Right atrium auricular region (tissue), 2 donors: ENCODE measurements at regions not wholly inside any gene's neighbourhood (a gene's known extent, or its start where the extent isn't known, plus 50 kb on each side); places are given as distances from the start of the nearest gene placed in this dataset.
A peak's percentile ranks its signal among the peaks of the same experiment; 100 is the strongest.

ENCODE experiments used
- DNase-seq: peaks from one replicate; pipeline ENCODE4 v3.0.0-alpha.2; 2019; ENCODE audit warnings: low spot score
- H3K27ac ChIP-seq, 2 donors: fragments of 200-600 bp; sonication (generic); 1 replicate in 1 of 2; 2 replicates in 1 of 2; pipeline ENCODE4 v1.5.1; 2016 to 2019
- H3K27me3 ChIP-seq, 2 donors: fragments of 200-600 bp; sonication (generic); one replicate each; pipeline versions ENCODE4 v1.5.1 to v1.6.0; 2017 to 2019
- H3K36me3 ChIP-seq: fragments of 200-600 bp; sonication (generic); one replicate; pipeline ENCODE4 v1.5.1; 2016
- H3K4me1 ChIP-seq, 2 donors: fragments of 200-600 bp; sonication (generic); one replicate each; pipeline versions ENCODE4 v1.5.1 to v1.6.0; 2017 to 2019
- H3K4me3 ChIP-seq, 2 donors: fragments of 200-600 bp; sonication (generic); 1 replicate in 1 of 2; 2 replicates in 1 of 2; pipeline ENCODE4 v1.5.1; 2017 to 2019; ENCODE audit warnings: mild to moderate bottlenecking in 1 of 2, moderate library complexity in 1 of 2
- H3K9me3 ChIP-seq, 2 donors: fragments of 200-600 bp; sonication (generic); one replicate each; pipeline ENCODE4 v1.5.1; 2019
- CTCF ChIP-seq, 2 donors: fragments of 200-600 bp; sonication (generic); IDR thresholded peaks; one replicate each; pipeline ENCODE4 v1.5.1; 2019; ENCODE audit warnings: antibody characterized with exemption in 2 of 2

GRCh38 chr20:8079976-8080375 is 52.1 kb upstream of the PLCB1 start:
- Histone ChIP-seq H3K36me3 (no peaks in the 10 kb centered on the region), H3K27me3 (no peaks in the 10 kb centered on the region), H3K4me1 (peaks cover 0 to 6% of the 10 kb centered on the region in 2 donors), H3K9me3 (no peaks in the 10 kb centered on the region), H3K4me3 (no peak overlapping the region), H3K27ac (no peak overlapping the region)
- TF ChIP-seq CTCF (IDR thresholded peaks at IDR 0.05): no peak
- DNase-seq: no peak

- Histone ChIP-seq H3K27ac (no peak overlapping the region), H3K9me3 (no peaks in the 10 kb centered on the region), H3K36me3 (no peaks in the 10 kb centered on the region), H3K27me3 (no peaks in the 10 kb centered on the region), H3K4me1 (peaks cover 0 to 6% of the 10 kb centered on the region in 2 donors), H3K4me3 (no peak overlapping the region)
- peak in 1 of 2 donors; percentile 50 for TF ChIP-seq CTCF (IDR thresholded peaks at IDR 0.05)
- no peak for DNase-seq
These were observed 50.0 kb upstream of the PLCB1 start for GRCh38 chr20:8082025-8082424.
